Left kidney (tissue), 1 donor: ENCODE measurements at regions not wholly inside any gene's neighbourhood (a gene's known extent, or its start where the extent isn't known, plus 50 kb on each side); places are given as distances from the start of the nearest gene placed in this dataset.
"Not testable (repeated sequence)": the region's sequence is repeated elsewhere in the genome, so short reads cannot be mapped to it uniquely, and the experiment has no call there.

Experiments used
- DNase-seq: peaks from one replicate; pipeline ENCODE4 v3.0.0-alpha.2; 2013

GRCh38 chr9:129317179-129318011 is 139.3 kb upstream of the IER5L start:
- DNase-seq, result no peak

- DNase-seq, result no peak
Measured at GRCh38 chr9:129316281-129317030, 138.4 kb upstream of the IER5L start.

GRCh38 chr9:129313331-129313955 is 135.4 kb upstream of the IER5L start:
- DNase-seq, result no peak

DNA sequence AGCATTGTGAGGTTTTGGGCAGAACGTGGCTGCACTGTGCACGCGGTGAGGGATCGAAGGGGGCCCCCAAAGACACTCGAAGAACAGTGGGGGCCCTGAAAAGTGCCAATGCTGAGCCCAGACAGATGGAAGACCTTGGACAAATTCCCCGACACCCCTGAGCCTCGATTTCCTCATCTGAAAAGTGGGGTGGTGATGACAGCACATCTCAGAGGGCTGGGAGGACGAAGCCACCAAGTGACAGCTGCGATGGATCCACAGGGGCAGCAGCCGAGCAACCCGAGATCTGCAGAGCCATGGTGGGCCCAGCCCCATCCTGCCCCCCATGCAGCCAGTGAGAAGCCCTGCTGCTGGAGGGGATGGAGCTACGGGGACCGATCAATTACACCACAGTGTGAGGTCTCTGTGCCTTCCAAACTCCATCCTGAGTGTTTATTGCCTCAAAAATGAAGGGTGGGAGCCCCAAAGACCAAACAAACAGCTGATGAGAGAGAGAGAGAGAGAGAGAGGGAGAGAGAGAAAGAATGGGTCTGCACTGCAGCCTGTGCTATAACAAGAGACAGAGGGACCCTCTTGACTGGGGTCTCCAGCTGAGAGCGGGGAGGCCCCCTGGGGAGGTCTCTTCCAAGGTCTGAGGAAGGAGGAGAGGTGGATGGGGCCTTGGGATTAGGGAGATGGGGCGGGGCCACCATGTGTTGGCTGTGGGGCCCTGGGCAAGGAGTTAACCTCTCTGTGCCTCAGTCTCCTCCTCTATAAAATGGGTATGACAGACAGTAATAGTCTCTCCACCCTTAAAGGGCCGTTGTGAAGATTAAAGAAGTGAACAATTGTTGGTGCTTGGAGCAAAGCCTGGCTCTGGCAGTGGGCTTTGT is 134.4 kb upstream of the IER5L start:
- DNase-seq, result no peak

- DNase-seq, result no peak
Measured at GRCh38 chr9:129311643-129312042, 133.6 kb upstream of the IER5L start.

DNA sequence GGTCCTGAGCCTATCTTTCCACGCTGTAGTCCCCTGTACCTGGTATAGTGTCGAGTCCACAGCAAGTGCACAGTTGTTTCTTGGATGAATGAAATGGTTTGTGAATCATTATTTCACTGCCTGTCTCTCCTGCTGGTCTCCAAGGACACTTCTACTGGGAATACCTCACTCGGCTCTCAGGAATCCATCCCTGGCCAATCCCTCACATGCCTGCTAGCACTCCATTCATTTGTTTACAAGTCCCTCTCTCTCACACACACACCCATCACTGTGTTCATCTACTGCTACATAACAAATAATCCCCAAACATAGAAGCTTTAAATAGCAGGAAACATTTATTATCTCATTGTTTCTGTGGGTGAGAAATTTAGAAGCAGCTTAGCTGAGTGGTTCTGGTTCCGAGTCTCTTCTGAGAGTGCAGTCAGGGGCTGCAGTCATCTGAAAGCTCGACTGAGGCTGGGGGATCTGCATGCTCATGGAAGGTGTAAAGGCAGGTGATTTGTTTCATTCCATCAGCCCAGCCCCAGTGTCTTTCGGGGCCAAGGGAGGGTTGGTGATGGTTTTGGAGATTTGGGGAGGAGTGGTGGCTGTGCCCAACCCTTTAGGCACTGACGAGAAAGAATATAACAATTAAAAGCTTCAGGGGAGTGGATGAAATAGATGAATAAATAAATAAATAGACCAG is 132.7 kb upstream of the IER5L start:
- DNase-seq, result no peak

GRCh38 chr9:129309906-129310305 is 131.8 kb upstream of the IER5L start:
- DNase-seq, result no peak

GRCh38 chr9:129309041-129309430 is 131.0 kb upstream of the IER5L start:
- no peak for DNase-seq

DNA sequence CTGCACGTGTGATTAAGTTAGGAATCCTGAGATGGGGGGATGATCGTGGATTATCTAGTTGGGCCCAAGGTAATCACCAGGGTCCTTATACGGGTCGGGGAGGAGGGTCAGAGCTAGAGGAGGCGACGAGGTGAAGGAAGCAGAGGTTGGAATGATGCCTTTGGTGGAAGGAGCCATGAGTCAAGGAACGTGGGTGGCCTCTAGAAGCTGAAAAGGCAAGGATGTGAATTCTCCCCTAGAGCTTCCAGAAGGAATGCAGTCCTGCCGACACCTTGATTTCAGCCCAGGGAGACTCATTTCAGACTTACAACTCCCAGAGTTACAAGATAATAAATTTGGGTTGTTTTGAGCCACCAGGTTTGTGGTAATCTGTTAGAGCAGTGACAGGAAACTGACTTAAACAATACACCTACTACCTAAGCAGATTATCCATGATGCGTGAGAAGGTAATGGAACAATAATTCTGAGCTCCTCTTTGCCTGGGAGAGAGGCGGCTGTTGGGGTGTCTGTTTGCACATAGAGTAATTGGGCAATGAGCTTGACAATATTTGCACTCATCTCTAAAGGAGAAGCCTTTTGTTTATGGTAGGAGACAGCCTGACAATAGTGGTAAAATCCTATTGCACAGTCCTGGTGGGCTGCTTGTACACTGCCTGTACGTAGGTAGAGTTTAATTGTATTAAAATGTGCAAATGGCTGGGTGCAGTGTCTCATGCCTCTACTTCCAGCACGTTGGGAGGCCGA is 129.3 kb upstream of the IER5L start:
- DNase-seq, result no peak

- no peak for DNase-seq
Measured at GRCh38 chr9:129306318-129306973, 128.4 kb upstream of the IER5L start.

GRCh38 chr9:129305246-129305645 is 127.2 kb upstream of the IER5L start:
- no peak for DNase-seq

DNA sequence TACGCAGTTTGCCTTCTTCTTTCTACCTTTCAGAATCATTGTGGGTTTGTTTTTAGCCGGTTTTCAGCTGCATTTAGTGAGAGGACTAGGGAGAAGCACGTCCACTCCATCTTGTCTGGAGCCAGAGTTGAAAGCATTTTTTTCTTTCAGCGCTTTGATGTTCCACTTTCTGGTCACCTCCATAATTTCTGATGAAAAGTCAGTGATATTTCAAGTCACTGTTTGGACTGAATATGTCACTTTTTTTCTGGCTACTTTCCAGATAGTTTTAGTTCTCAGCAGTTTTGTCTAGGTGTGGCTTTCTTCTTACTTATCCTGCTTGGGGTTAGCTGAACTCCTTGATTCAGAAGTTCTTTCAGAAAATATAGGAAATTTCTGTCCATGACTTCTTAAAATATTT is 123.9 kb upstream of the IER5L start:
- DNase-seq, result no peak

GRCh38 chr9:129296195-129296594 is 118.1 kb upstream of the IER5L start:
- not testable (repeated sequence) for DNase-seq

- DNase-seq, result no peak
Measured at GRCh38 chr9:129291041-129291501, 113.0 kb upstream of the IER5L start.

DNA sequence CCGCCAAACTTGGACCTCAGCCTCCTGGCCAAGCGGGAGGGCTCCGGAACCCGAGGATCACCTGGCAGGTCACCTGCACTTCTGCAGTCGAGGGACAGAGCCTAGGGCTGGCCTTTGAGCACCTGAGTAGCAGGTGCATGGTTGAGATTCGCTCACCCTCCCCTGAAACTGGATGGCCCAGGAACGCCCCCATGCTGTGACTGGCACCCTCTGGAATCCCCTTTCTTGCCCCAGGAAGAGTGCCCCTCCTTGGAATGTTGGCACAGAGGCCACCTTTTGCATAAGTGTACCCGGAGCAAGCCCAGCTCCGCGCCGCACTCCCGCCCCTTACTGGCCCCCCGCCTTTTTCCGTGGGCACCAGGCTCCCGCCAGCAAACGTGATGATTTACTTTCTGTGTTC is 112.5 kb upstream of the IER5L start:
- DNase-seq, result no peak

DNA sequence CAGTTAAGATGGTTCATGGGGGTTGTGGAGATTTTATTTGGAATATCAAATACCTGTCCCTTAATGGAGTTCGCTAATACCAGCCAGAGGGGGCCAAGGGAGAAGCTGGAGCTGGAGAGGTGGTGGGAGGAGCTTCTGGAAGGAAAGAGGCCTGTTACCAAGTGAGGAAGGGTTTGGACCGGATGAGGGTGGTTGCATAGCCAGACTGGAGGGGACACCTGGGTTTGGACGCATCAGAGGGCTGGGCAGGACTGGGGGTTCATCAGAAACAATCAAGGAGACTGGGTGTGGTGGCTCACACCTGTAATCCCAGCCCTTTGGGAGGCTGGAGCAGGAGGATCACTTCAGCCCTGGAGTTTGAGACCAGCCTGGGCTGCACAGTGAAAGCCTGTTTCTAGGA is 111.8 kb upstream of the IER5L start:
- no peak for DNase-seq

DNA sequence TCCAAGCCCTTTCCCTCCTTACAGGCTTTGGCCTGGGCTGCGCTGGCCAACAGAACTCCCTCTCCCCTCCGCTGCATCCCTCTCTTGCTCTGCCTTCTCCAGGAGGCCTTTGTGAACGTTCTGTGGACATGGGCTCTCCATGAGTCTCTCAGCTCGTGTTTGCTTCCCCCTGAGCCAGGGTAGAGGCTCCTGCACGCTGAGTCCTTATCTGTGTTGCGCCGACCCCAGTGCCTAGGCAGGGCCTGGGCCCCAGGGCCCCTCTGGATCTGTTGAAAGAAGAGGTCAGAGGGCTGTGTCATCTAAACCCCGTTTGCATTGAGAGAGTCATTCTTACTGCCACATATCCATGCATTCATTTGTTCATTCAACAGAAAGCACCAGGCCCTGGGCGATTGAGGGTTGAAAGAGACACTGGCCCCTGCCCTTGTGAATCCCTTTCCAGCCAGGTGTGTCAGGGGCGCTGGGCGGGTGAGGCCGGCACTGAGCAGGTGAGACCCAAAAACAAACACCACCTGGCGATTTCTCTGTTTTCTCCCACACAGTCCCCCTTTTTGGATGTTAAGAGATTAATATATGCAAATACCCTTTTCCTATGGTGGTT is 111.2 kb upstream of the IER5L start:
- no peak for DNase-seq

DNA sequence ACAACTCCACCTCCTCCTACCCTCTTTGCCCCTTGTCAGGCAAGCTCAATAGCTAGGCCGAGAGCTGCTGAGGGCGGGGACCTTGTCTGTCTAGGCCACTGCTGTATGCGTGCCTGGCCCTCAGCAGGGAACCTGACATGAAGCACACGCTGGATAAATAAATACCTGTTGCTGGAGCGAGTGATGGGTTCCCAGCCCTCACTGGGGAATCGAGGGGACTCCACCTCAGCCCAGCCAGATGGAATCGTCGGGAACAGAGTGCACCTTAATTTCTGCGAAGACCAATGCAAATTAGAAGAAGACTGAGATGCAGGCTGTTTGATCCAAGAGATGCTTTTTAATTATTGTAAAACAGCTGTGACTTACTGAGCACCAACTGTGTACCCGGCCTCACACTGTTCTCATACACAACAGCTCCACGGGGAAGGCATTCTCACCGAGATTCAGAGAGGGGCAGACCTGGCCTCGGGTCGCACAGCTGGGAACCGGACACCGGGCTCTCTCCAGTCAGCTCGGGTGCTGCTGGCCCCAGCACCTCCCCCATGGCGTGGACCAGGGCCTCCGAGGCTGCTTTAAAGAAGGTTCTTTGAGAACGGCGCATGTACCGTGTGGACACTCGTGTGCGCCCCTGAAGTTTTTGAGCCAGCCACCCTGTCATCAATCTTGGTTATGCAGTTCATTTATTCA is 109.7 kb upstream of the IER5L start:
- no peak for DNase-seq
